IPS-NIHi7 (cell line): ENCODE measurements at regions not wholly inside any gene's neighbourhood (a gene's known extent, or its start where the extent isn't known, plus 50 kb on each side); places are given as distances from the start of the nearest gene placed in this dataset.

Experiments used
- DNase-seq: peaks from one replicate; pipeline ENCODE4 v3.0.0; 2012; ENCODE audit warnings: mixed read lengths; ENCODE audit errors: extremely low spot score

DNA sequence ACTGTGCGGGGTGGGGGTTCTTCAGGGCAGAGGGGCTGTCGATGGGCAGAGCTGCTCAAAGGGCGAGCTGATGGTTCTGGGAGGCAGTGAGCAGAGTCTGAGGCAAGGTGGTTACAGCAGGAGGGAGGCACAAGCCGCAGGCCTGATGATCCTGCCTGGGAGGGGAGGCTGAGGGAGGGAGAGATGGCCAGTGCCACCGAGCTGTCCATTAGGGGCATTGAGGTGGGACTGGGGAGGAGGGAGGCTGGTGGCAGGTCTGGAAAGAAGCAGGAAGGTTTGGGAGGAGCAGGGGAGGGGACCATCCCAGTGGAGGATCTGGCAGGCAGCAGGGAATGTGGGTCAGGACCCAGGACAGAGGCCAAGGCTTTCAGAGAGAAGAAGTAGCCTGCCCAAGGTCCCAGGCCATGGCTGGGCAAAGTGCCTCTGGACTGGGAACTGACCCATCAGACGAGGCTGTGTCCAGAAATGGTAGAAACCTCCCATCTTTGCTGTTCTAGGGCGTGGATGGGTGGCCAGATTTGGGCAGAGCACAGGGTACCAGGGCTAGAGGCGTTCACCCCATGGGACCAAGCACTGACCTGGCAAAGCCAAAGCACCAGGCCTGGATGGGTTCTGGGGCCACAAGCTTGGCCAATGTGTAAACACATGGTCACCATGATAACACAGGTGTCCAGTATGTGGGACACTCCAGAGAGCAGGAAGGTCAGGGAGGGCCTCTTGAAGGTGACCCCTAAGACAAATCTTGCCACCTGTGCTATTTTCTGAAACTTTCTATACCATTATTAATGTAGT, 55.5 kb downstream of the INHBB start:
- DNase-seq = no peak

DNA sequence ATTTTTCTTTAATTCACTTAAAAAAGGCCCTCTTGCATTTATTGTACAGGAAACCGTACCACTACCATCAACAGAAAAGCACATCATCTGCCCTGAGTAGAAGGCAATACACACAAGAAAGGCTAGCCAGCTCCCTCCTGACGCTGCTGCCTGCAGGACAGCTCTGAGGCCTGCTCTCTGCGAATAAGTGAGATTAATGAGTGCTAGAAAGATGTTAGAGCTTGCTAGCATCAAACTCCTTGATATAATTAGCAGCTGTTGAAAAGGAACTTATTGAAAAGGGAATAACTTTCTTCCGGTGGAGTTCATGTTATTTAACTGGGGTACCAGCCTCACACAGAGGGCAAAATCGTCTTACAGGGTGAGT, 56.1 kb downstream of the INHBB start:
- DNase-seq = no peak

DNA sequence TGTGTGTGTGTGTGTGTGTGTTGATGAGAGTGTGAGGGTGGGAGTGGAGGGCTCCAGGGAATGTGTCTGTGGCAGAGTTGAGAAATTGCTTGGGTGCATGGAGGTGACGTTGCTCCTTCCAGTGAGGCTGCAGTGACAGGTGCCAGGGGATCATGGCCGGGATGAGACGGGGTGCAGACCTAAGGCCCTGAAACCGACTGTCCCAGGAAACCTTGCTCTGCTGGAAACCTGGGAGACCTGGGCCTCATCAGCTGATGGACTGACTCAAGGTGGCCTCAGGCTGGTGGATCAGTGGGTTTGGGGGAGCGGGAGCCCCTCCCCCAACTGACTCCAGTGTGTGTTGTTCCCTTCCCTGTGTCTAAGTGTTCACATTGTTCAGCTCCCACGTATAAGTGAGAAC, 56.6 kb downstream of the INHBB start:
- DNase-seq = no peak

DNA sequence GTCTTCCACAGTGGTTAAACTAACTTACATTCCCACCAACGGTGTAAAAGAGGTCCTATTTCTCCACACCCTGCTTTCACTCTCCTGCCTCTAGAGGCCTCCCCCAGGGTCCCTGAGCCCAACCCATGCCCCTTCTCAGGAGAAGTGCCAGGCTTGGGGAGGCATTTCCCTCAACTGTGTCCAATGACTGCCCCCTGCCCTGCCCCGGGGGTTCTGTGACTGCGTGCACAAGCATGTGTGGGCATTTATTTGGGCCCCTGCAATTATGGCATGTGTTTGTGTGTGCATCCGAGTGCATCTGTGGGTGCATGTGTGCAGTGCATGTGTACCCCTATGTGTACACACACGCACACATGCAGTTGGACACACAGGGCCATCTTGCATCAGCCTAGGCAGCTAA, 57.3 kb downstream of the INHBB start:
- DNase-seq = no peak

DNA sequence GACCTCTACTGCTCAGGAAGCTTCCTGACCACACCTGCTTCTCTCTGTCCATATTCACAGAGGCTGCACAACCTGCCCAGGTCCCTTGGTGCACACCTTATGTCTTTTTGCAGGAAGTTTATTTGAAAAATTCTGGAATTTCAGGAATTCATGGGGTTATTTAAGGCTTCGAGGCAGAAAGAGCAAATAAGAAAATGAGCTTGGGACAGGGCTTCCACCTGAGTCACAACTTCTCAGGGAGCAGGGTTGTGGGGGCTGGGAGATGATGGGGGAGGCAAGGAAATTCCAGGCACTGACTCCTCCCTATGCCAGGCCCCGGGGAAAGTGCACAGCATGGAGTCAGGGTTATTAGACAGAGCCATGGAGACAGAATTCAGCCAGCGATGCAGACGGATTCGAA, 57.7 kb downstream of the INHBB start:
- no peak for DNase-seq

DNA sequence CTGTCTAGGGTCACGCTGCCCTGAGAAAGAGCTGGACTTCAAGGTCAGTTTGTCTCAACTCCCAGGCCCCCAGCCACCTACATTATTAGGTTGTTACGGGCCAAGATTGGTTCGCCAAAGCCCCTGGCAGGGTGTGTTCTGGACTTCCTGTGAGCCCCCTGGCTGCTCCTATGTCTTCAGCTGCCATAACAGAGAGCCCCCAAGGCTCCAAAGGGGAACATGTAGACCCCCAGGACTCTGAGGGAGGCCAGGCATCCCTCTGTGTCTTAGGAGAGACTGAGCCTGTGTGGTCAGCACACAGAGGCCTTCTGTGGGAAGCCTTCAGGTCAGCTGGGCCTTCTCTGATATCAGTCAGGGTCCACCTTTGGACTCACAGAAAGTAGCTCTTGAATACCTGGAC, 58.3 kb downstream of the INHBB start:
- DNase-seq = no peak

DNA sequence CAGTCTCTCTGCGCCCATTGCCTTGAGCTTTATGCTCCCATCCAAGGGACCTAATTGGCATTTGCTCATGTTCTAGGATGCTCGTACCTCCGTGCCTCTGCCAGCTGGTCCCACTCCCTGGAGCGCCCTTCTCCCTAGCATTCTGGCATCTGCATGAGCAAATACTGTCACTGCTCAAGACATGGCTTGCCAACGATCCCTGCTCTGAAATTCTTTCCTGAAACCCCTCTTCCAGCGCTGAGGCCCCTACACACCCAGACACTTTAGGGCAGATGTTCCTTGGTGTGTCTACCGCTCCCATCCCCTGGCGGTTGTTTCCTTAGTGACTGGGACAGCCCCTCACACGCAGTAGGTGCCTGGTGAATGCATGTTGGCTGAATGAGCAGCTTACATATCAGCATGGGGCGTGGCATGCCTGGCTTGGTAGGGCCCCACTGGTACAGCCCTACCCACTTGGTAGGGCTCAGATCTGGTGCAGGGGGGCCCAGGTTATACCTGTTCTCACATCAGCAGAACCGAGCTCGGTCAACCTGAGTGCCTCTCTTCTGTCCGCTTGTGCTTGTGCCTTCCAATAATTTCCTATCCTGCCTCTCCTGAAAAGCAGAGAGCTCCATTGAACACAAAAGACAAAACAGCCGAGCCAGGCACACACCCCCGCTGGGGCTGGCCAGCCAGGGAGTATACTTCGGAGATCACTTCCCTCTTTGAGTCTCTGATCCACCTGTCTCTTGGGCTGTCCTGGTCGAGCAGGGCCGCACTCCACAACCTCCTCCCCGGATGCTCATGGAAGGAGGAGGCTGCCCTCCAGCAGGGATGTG, 59.2 kb downstream of the INHBB start:
- DNase-seq = no peak

DNA sequence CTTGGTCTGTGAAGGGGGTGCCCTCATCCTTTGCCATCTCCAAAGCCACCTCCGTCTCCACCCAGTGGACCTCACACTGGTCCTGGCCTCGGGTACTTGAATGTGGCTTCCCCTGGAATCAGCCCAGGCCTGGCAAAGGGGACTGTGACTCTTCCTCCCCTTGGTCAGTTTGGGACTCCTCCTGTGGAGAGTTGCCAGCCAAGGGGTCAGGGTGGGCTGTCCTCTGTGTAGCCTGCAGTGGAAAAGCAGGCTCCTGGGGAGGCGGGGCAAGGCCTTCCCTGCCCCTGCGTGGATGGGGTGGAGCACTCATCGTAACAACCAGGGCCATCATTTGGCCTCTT, 59.8 kb downstream of the INHBB start:
- DNase-seq = no peak

DNA sequence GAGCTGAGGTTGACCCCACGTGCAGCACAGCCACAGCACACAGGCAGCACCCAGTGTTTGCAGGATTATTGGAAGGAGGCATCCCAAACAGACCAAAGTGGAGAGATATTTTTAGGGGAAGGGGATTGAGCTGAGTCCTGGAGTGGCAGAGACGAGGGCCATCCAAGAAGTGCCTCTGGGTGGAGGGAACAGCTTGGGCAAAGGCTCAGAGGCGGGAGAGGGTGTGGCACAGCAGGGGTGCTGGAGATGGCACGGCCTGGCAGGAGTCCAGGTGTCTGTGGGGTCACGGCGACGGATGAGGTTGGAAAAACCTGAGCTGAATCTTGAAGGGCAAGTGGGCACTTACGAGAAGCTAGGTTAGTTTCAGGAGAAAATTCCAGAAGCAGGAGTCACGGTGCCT, 60.6 kb downstream of the INHBB start:
- DNase-seq = no peak

DNA sequence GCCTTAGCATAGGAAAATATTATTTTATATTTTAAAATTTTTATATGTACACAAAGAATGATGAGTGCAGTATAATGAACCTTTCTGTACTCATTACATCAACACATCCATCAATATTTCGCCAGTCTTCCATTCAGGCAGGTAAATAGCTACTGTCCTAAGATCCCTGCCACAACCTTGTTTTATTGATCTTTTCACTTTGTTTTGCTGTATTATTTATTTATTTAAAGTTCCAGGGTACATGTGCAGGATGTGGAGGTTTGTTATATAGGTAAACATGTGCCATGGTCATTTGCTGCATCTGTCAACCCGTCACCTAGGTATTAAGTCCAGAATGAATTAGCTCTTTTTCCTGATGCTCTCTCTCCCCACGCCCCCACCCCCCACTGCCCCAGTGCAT, 64.6 kb downstream of the INHBB start:
- no peak for DNase-seq

DNA sequence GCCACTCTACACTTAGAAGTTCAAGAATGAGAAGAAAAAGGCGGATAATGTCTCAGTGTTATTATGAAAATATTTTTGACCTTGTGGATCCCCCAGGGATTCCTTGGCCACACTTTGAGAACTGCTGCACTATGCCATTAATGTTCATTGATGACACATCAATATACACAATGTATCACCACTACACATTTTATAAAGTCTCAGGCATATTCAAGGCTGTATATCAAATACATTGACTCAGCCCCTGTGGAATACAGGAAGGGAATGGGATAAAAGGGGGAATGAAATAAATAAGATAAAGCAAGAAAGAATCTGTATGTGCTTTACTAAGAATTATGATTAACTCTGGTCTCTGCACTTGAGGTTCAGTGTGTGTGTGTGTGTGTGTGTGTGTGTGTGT, 69.1 kb downstream of the INHBB start:
- no peak for DNase-seq

DNA sequence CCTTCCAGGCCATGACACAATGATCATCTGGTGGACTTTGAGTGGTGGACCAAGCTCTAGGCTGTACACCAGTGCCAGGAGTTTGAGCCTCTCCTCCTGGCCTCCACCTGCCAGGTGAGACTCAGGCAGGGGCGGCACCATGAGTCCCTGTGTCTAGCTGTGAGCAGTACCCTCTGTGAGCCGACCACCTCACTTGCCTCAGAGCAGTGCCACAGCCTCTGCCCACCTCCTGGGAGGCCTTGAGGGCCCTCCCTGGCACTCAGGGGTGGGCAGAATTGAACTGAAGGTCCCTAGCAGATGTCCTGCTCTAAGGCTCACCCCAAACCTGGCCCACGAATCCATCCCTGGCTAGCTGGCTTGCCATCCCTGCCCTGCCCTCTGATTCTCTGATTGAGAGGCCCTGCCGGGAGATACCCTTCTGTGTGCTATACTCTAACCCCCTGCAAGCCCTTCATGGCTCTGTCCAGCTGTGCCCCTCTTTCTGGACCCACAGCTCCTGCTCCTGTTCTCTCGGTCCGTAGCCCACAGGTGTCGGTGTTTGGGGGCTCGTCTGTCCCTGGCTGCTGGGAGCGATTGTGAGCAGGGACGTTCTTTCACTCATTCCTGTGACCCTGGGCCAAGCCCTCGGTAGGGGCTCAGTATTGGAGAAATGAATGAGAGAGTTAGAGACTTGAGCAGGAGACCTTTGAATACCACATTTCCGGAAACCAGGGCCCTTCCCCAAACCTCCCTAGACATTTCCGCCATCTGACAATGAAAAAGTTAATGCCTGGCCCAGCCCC, 70.0 kb downstream of the INHBB start:
- DNase-seq = no peak

DNA sequence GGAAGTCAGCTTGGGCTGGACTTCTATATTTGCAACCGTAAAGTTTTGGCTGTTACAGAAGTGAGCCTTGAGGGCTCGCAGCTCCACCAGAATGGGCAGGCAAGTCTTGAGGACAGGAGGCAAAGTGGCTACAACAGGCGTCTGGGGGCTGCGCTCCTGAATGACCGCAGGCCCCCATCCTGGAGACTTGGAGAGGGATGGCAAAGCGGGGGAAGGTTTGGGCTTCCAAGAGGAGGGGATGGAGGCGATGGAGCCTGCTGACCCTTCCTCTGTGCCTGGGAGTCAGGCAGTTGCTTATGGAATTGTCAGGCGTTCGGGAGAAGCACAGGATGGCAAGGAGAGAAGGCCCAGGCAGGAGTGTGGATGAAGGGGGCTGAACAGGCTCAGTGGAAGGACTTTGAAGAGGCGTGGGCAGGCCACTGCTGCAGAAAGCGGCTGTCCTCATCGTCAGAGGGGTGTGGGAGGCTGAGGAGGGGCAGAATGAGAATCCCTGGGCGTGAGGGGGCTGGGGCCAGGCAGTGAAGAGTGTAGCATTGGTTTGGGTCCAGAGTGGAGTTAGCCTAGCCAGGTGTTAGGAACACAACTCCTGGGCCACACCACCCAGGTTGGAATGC, 72.3 kb downstream of the INHBB start:
- no peak for DNase-seq

DNA sequence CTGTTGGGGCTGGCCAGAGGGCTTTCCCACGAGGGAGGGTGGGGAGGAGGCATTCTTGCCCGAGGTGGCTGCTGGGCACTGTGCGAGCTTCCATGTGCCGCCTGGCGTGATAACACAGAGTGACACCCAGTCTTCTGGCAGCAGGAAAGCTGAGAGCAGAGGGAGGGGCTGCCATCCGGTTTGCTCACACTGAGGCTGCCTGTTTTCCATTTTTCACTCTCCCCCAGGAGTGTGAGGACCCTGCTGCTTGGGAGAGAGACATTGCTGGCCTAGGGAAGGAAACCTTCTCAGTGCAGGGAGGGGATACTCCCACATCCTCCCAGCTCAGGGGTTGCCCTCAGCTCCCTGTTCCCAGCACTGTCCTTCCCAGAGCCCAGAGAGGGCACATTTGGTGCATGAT, 73.1 kb downstream of the INHBB start:
- no peak for DNase-seq

DNA sequence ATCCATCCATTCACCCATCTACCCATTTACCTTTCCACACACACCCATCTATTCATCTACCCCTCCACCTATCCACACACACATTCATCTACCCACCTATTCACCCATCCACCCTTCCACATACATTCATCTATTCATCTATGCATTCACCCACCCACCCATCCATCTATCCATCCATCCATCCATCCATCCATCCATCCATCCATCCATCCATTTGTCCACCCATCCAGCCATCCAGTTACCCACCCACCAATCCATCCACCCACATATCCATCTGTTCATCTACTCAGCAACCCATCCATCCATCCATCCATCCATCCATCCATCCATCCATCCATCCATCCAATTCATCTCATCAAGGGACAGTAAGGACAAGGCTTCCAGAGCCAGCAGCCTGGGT, 74.0 kb downstream of the INHBB start:
- DNase-seq = no peak

DNA sequence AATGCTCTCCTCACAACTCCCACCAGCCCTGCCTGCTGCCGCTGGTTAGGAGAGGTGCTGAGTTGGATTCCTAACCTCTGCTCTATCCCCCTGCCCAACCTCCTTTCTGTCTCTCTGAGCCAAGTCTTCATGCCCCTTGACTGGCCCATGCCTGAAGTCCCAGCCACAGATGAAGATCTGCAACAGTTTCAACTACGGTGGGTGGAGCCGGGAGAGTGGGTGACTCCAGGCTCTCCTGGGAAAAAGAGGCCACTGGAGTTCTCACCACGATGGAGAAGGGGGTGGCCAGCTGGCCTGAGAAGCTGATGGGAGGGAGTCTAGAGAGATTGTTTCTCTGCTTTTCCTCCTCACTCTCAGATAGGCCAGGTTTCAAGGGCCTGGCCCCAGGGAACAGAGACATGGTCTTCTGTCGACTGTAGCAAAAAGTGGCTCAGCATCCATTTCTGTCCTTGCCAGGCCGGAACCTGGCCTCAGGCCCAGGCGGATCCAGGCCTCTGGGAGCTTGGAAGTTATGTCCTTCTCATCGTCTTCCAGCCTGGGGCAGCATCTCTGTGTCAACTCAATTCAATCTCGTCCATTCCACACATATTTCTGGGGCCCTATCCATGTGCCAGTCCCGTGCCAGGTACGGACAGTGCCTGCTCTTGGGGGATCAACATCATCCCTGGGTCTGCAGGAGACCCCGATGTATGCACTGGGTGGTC, 75.3 kb downstream of the INHBB start:
- DNase-seq = no peak

DNA sequence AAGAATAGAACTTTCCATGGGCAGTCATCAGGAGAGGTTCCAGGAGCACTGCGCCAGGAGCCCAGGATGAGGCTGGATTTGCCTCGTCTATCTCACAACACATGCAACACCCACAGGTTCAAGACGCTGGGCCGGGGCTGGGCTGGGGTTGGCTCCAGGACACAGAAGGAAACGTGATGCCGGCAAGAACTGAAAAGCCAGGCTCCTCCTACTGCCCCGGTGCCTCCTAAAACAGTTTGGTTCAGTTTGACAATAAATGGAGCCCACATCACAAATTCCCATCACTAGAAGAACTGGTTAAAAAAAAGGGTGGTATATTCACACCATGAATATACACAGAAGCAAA, 75.9 kb downstream of the INHBB start:
- DNase-seq = no peak

DNA sequence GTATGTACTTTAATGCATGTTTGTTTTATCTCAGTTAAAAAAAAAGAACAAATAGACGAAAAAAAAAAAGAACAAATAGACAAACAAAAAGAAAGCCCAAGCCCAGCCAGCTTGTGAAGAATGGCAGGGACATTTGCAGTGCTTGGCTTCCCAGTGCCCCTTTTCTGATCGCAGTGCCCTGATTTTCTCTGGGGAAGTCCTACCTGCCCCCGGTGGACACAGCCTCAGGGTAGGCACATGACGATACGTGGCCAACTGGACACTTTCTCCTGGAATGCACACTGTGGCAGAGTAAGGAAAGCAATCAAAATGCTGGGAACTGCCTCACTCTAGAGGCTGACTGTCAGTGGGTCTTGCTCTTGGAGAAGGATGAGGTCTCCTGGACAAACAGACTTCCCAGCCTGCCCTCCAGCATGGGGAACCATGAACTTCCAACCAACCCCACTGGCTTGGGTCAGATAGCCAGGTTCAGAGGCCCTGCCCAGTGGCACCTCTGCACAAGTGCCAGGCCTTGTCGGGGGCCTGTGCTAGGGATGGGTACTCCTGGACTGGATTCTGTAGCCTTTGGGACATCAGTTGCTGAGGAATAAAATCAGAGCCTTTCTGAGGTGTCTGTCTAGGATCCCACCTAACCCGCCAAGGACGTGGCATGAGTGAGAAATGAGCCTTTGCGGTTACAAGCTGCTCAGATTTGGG, 76.7 kb downstream of the INHBB start:
- DNase-seq = no peak

DNA sequence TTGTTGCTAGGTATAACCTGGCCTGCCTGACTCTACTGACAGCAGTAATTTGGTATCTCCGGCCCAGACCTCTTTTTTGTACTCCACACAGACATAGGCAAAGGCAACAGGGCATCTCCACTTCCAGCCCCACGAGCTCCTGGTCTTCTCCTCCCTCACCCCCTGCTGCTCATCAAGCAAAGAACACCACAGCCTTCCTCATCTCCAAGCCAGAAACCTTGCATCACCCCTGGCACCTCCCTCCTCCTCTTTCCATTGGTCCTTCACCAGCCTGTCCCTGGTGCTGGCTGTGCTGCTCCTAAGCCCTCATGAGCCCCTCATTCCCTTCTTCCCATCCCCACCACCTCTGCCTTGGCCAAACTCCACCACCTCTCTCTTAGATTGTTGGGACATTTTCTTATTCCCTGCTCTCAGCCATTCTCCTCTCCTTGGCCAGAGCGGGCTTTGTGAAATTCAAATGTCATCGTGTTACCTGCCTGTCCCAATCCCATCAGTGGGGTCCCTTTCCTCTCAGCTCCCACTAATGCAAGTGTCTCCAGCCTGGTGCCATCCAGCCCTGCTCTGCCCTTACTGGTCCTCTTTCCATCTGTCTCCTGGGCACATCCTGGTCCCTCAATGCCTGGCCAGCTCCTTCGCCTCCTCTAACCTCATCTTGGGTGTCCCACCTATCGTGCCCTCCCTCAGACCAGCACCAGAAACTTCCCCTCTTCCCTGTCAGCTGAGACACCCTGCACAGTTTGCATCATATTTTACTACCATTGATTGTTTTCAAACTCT, 77.4 kb downstream of the INHBB start:
- no peak for DNase-seq

DNA sequence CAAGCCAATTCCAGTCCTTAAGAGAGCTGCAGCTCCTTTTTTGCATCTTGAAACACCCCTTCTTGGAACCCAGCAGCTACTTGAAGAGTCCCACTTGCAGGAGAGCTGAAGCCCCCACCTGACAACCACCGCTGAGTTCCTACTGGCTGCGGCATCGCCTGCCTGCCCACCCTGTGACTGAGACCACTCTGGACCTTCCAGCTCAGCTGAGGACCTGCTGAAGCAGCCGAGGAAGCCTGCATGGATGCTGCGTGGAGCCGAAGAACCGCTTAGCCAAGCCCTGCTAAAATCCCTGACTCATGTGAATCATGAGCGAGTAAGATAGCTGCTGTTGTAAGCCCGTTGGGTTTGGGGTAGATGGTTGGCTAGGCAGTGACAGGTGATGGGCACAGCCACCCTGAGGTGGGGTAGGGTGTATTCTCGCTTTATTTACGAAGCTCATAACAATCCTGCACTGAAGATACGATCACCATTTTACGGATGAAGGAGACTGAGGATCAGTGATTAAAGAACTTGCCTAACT, 78.4 kb downstream of the INHBB start:
- no peak for DNase-seq
